ENCODE measurements at regions not wholly inside any gene's neighbourhood (a gene's known extent, or its start where the extent isn't known, plus 50 kb on each side); places are given as distances from the start of the nearest gene placed in this dataset.

DNA sequence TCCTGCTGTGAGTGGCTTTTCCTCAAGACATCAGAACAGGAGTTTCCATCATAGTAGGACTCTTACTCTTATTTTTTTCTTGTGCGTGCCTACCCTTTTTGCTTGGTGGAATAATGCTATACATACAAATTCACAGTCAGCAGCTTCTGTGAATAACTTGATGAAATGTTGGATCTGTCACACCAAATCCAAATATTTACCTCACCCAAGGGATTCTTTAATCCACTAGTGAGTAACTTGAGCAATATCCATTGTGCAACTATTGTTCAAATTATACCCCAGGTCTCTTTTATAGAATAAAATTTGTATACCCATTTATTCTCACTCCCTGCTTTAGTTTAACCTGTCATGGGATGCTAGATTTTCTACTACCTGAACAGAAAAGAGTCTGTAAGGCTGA is 1078.3 kb upstream of the EDIL3 start:
- H2BK120ac ChIP-seq (ENCODE audit: low read depth, low read length, poor library complexity, severe bottlenecking) = no peak overlapping the region
- no peak overlapping the region for H3K27ac ChIP-seq (ENCODE audit: insufficient read length, low read depth, low read length)
- no peak overlapping the region for H4K5ac ChIP-seq (ENCODE audit: insufficient read length, low read depth, low read length)
- no peak overlapping the region for H4K8ac ChIP-seq (replicated peaks; ENCODE audit: insufficient read length, low read depth, low read length)
- Mint-ChIP-seq H3K27ac (no peak overlapping the region), H3K4me3 (no peak overlapping the region), H3K27me3 (ENCODE audit: low read depth) (no peaks in the 10 kb centered on the region), H3K36me3 (ENCODE audit: insufficient read depth in 1 of 3, low read depth in 3 of 3) (peaks cover 0 to 7% (median 0%) of the 10 kb centered on the region in 3 experiments; a peak in 2 of 7 replicates), H3K4me1 (no peaks in the 10 kb centered on the region), H3K9me3 (peaks cover 1 to 8% of the 10 kb centered on the region in 2 experiments; a peak in 4 of 5 replicates)
- no peaks in the 10 kb centered on the region for H4K20me1 ChIP-seq (ENCODE audit: control insufficient read depth, insufficient read depth, insufficient read length)
- no peak overlapping the region for H2AK5ac ChIP-seq (ENCODE audit: insufficient read length, low read length)
- no peaks in the 10 kb centered on the region for H3K23me2 ChIP-seq (ENCODE audit: insufficient read length, low read depth, low read length, poor library complexity, severe bottlenecking)
- no CpG with 5 or more reads among the region's 1 CpG for WGBS (ENCODE audit: extremely low coverage, insufficient read length, low lambda C conversion rate)
- H3K4ac ChIP-seq (ENCODE audit: low read depth, low read length) = no peak overlapping the region
- H2BK20ac ChIP-seq (ENCODE audit: low read depth, low read length, poor library complexity, severe bottlenecking) = no peak overlapping the region
- no peaks in the 10 kb centered on the region for H3K79me1 ChIP-seq (ENCODE audit: insufficient read depth, low read depth, low read length, poor library complexity, severe bottlenecking)
- TF ChIP-seq, protein P1, sequence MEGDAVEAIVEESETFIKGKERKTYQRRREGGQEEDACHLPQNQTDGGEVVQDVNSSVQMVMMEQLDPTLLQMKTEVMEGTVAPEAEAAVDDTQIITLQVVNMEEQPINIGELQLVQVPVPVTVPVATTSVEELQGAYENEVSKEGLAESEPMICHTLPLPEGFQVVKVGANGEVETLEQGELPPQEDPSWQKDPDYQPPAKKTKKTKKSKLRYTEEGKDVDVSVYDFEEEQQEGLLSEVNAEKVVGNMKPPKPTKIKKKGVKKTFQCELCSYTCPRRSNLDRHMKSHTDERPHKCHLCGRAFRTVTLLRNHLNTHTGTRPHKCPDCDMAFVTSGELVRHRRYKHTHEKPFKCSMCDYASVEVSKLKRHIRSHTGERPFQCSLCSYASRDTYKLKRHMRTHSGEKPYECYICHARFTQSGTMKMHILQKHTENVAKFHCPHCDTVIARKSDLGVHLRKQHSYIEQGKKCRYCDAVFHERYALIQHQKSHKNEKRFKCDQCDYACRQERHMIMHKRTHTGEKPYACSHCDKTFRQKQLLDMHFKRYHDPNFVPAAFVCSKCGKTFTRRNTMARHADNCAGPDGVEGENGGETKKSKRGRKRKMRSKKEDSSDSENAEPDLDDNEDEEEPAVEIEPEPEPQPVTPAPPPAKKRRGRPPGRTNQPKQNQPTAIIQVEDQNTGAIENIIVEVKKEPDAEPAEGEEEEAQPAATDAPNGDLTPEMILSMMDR (conservative IDR thresholded peaks at IDR 0.05) = no peak
- H3K4me2 ChIP-seq (ENCODE audit: insufficient read depth, insufficient read length, low read length) = no peak overlapping the region
- H3K9ac ChIP-seq (ENCODE audit: extremely low read depth, insufficient read length, low read length) = no peak overlapping the region
- H2AFZ ChIP-seq (ENCODE audit: low read length) = no peak overlapping the region
- H2BK15ac ChIP-seq (ENCODE audit: low read depth, low read length) = no peak overlapping the region
- no peak overlapping the region for H3T11ph ChIP-seq (ENCODE audit: low read length)
- no peak overlapping the region for H3K56ac ChIP-seq (ENCODE audit: insufficient read length, low read depth, low read length)
- H3K4me1 ChIP-seq (ENCODE audit: insufficient read depth, low read length) = no peaks in the 10 kb centered on the region
- H3K9me3 ChIP-seq (ENCODE audit: control insufficient read depth, low read depth, low read length) = no peaks in the 10 kb centered on the region
- H3K23ac ChIP-seq (ENCODE audit: insufficient read length, low read depth, low read length) = no peak overlapping the region
- H3K14ac ChIP-seq (ENCODE audit: insufficient read depth, low read length) = no peak overlapping the region
- H4K91ac ChIP-seq (ENCODE audit: insufficient read length, low read depth, low read length) = no peak overlapping the region
- H3K18ac ChIP-seq (ENCODE audit: insufficient read length, low read depth, low read length) = no peak overlapping the region
- no peak for DNase-seq
- no peak overlapping the region for H2BK12ac ChIP-seq (ENCODE audit: insufficient read length, low read depth, low read length)
- no peaks in the 10 kb centered on the region for H3K79me2 ChIP-seq (ENCODE audit: insufficient read depth, low read length)
- no peaks in the 10 kb centered on the region for H3K27me3 ChIP-seq (ENCODE audit: insufficient read depth, low read length)
- H2BK5ac ChIP-seq (ENCODE audit: insufficient read length, low read length) = no peak overlapping the region

Measured in H9 (cell line).